ENCODE measurements at regions not wholly inside any gene's neighbourhood (a gene's known extent, or its start where the extent isn't known, plus 50 kb on each side); places are given as distances from the start of the nearest gene placed in this dataset.

DNA sequence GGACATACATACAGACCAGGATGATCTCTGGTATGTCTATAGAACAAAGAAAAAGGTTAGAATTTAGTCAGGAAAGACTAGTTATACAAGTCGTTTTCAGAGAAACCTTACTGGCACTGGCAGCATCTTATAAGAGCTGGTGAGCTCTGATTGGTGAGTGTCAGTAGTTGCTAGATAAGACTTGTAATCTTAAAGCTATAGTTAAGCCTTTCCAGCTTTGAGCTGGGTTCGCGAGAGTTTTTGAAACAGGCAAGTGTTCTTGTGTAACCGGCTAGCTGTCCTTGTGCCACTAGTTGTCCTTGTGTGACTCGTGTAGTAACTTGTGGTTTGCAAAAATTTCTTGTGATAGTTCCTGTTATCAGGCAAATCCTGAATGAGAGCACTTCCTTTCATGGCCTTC, 740.9 kb downstream of the GALC start:
- TF ChIP-seq GABPA (IDR thresholded peaks at IDR 0.05; ENCODE audit: low read depth, low read length): no peak
- TF ChIP-seq GABPA (CRISPR knock-in tag; IDR thresholded peaks at IDR 0.05; ENCODE audit: low read depth): no peak
- TF ChIP-seq MEIS2 (CRISPR knock-in tag; IDR thresholded peaks at IDR 0.05): no peak
- TF ChIP-seq ZZZ3 (CRISPR knock-in tag; IDR thresholded peaks at IDR 0.05; ENCODE audit: borderline replicate concordance): no peak
